WTC11 (cell line): ENCODE measurements at regions not wholly inside any gene's neighbourhood (a gene's known extent, or its start where the extent isn't known, plus 50 kb on each side); places are given as distances from the start of the nearest gene placed in this dataset.
A peak's percentile ranks its signal among the peaks of the same experiment; 100 is the strongest.

Source experiments
- ATAC-seq: fragments of 200-7000 bp; cut with Tn5 transposase; 2 replicates; pipeline ENCODE4 v1.10.0; 2021; ENCODE audit warnings: mild to moderate bottlenecking, moderate library complexity
- CTCF ChIA-PET: fragments of 300-600 bp; sonication (Branson Sonifier 250); formaldehyde crosslinking; loops from one replicate; lab custom pipeline; 2021; ENCODE audit warnings: antibody characterized with exemption; lab: Charles Lee
- POLR2A ChIA-PET: fragments of 350-600 bp; sonication (Branson Sonifier 250); formaldehyde crosslinking; loops from one replicate; lab custom pipeline; 2021; ENCODE audit warnings: antibody characterized with exemption; lab: Charles Lee
- DNase-seq: peaks from one replicate; pipeline ENCODE4 v3.0.0; 2021; ENCODE audit warnings: low spot score
- H3K27ac Mint-ChIP-seq: 2 replicates; pipeline ENCODE4 v1.8.0; 2021; ENCODE audit warnings: mixed read lengths
- H3K27me3 Mint-ChIP-seq: 2 replicates; pipeline ENCODE4 v1.8.0; 2021; ENCODE audit warnings: low read depth, mild to moderate bottlenecking, moderate library complexity, mixed read lengths
- H3K36me3 Mint-ChIP-seq: 2 replicates; pipeline ENCODE4 v1.8.0; 2021; ENCODE audit warnings: mixed read lengths
- H3K4me1 Mint-ChIP-seq: 2 replicates; pipeline ENCODE4 v1.8.0; 2022; ENCODE audit warnings: mixed read lengths
- H3K4me3 Mint-ChIP-seq: 2 replicates; pipeline ENCODE4 v1.8.0; 2021; ENCODE audit warnings: mild to moderate bottlenecking, moderate library complexity, mixed read lengths
- H3K9me3 Mint-ChIP-seq: 2 replicates; pipeline ENCODE4 v1.8.0; 2021; ENCODE audit warnings: mixed read lengths
- AR ChIP-seq: fragments of 250-450 bp; sonication (Bioruptor Pico); IDR thresholded peaks from 2 replicates; pipeline ENCODE4 v1.9.0; 2021; ENCODE audit warnings: mild to moderate bottlenecking
- ATF2 ChIP-seq: sonication (generic); formaldehyde crosslinking; IDR thresholded peaks from 2 replicates; pipeline ENCODE4 v1.8.1; 2022; ENCODE audit warnings: low read depth, missing genetic modification reagents, borderline replicate concordance
- CREB1 ChIP-seq: sonication (generic); formaldehyde crosslinking; IDR thresholded peaks from 2 replicates; pipeline ENCODE4 v1.8.0; 2023; ENCODE audit warnings: mild to moderate bottlenecking, missing genetic modification reagents
- EMX1 ChIP-seq: fragments of 250-450 bp; sonication (Bioruptor Pico); IDR thresholded peaks from 2 replicates; pipeline ENCODE4 v1.8.0; 2021; ENCODE audit warnings: mild to moderate bottlenecking
- GABPB1 ChIP-seq: sonication (generic); formaldehyde crosslinking; IDR thresholded peaks from 2 replicates; pipeline ENCODE4 v1.8.1; 2023; ENCODE audit warnings: mild to moderate bottlenecking, missing genetic modification reagents
- HMGA2 ChIP-seq: fragments of 250-450 bp; sonication (Bioruptor Pico); IDR thresholded peaks from 2 replicates; pipeline ENCODE4 v1.4.0; 2021; ENCODE audit warnings: mild to moderate bottlenecking, moderate library complexity
- JAZF1 ChIP-seq: fragments of 250-450 bp; sonication (Bioruptor Pico); IDR thresholded peaks from 2 replicates; pipeline ENCODE4 v1.9.0; 2021; ENCODE audit warnings: moderate library complexity, mild to moderate bottlenecking, inconsistent platforms
- JUN ChIP-seq: sonication (generic); formaldehyde crosslinking; IDR thresholded peaks from 2 replicates; pipeline ENCODE4 v1.8.0; 2023; ENCODE audit warnings: mild to moderate bottlenecking, missing genetic modification reagents
- NR3C1 ChIP-seq: sonication (generic); formaldehyde crosslinking; conservative IDR thresholded peaks from 2 replicates; pipeline ENCODE4 v1.8.1; 2023; ENCODE audit warnings: low read depth, mild to moderate bottlenecking, missing genetic modification reagents
- PRRX2 ChIP-seq: fragments of 250-450 bp; sonication (Bioruptor Pico); IDR thresholded peaks from 2 replicates; pipeline ENCODE4 v1.8.0; 2021; ENCODE audit warnings: mild to moderate bottlenecking
- RELA ChIP-seq: sonication (generic); formaldehyde crosslinking; IDR thresholded peaks from 2 replicates; pipeline ENCODE4 v1.8.1; 2022; ENCODE audit warnings: missing genetic modification reagents, mild to moderate bottlenecking, borderline replicate concordance
- RORB ChIP-seq: fragments of 250-450 bp; sonication (Bioruptor Pico); IDR thresholded peaks from 2 replicates; pipeline ENCODE4 v1.9.0; 2021; ENCODE audit warnings: mild to moderate bottlenecking
- SOX15 ChIP-seq: fragments of 250-450 bp; sonication (Bioruptor Pico); IDR thresholded peaks from 2 replicates; pipeline ENCODE4 v1.9.0; 2021; ENCODE audit warnings: mild to moderate bottlenecking
- STAT6 ChIP-seq: sonication (generic); formaldehyde crosslinking; conservative IDR thresholded peaks from 2 replicates; pipeline ENCODE4 v1.8.1; 2023; ENCODE audit warnings: mild to moderate bottlenecking, low read depth, missing genetic modification reagents, moderate library complexity
- TEAD1 ChIP-seq: sonication (generic); formaldehyde crosslinking; IDR thresholded peaks from 2 replicates; pipeline ENCODE4 v1.8.0; 2022; ENCODE audit warnings: mild to moderate bottlenecking, missing genetic modification reagents
- ZNF121 ChIP-seq: sonication (generic); formaldehyde crosslinking; IDR thresholded peaks from 2 replicates; pipeline ENCODE4 v1.8.0; 2023; ENCODE audit warnings: missing genetic modification reagents
- ZNF219 ChIP-seq: sonication (generic); formaldehyde crosslinking; IDR thresholded peaks from 2 replicates; pipeline ENCODE4 v1.8.0; 2023; ENCODE audit warnings: missing genetic modification reagents, mild to moderate bottlenecking, borderline replicate concordance
- ZNF396 ChIP-seq: fragments of 250-450 bp; sonication (Bioruptor Pico); IDR thresholded peaks from 2 replicates; pipeline ENCODE4 v1.8.0; 2021; ENCODE audit warnings: mild to moderate bottlenecking, moderate library complexity, borderline replicate concordance
- TF ChIP-seq, protein P1 (sequence below): sonication (generic); formaldehyde crosslinking; IDR thresholded peaks from 2 replicates; pipeline ENCODE4 v1.8.0; 2023; ENCODE audit warnings: mild to moderate bottlenecking, missing genetic modification reagents
- TF ChIP-seq, protein P2 (sequence below): sonication (generic); formaldehyde crosslinking; IDR thresholded peaks from 2 replicates; pipeline ENCODE4 v1.8.1; 2022; ENCODE audit warnings: mild to moderate bottlenecking, missing genetic modification reagents, moderate library complexity, borderline replicate concordance
- TF ChIP-seq, protein P3 (sequence below): sonication (generic); formaldehyde crosslinking; IDR thresholded peaks from 2 replicates; pipeline ENCODE4 v1.8.0; 2022; ENCODE audit warnings: mild to moderate bottlenecking, missing genetic modification reagents
- TF ChIP-seq, protein P4 (sequence below): fragments of 250-450 bp; sonication (Bioruptor Pico); IDR thresholded peaks from 2 replicates; pipeline ENCODE4 v1.9.0; 2021; ENCODE audit warnings: moderate library complexity, mild to moderate bottlenecking, inconsistent platforms, borderline replicate concordance

DNA sequence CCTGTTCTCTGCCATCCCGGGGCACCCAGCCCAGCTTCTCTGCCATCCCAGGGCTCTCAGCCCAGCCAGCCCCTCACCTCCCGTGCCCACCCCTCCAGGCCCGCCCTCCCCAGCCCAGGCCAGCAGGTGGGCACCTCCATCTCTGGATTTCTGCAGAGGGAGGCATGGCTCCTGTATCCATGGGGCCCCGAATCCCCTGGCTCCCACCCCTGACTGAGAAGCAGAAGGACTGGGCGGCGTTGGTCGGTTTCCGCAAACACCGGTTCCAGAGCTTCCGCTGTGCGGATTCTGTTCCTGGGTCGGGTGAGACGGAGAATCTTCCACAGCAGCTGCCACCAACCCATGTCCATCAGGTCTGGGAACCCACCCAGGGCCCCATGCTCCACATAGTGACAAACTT is 240.3 kb downstream of the BRD1 start:
- Mint-ChIP-seq H3K4me1 (peaks cover 10% of the 10 kb centered on the region), H3K36me3 (no peaks in the 10 kb centered on the region), H3K9me3 (peaks cover 6% of the 10 kb centered on the region)
- ATAC-seq = no peak
- TF ChIP-seq CREB1 = no peak
- TF ChIP-seq TEAD1 (CRISPR knock-in tag) = no peak
- TF ChIP-seq JUN (CRISPR knock-in tag) = no peak
- TF ChIP-seq, protein P1, sequence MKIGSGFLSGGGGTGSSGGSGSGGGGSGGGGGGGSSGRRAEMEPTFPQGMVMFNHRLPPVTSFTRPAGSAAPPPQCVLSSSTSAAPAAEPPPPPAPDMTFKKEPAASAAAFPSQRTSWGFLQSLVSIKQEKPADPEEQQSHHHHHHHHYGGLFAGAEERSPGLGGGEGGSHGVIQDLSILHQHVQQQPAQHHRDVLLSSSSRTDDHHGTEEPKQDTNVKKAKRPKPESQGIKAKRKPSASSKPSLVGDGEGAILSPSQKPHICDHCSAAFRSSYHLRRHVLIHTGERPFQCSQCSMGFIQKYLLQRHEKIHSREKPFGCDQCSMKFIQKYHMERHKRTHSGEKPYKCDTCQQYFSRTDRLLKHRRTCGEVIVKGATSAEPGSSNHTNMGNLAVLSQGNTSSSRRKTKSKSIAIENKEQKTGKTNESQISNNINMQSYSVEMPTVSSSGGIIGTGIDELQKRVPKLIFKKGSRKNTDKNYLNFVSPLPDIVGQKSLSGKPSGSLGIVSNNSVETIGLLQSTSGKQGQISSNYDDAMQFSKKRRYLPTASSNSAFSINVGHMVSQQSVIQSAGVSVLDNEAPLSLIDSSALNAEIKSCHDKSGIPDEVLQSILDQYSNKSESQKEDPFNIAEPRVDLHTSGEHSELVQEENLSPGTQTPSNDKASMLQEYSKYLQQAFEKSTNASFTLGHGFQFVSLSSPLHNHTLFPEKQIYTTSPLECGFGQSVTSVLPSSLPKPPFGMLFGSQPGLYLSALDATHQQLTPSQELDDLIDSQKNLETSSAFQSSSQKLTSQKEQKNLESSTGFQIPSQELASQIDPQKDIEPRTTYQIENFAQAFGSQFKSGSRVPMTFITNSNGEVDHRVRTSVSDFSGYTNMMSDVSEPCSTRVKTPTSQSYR (CRISPR knock-in tag) = no peak
- TF ChIP-seq, protein P2, sequence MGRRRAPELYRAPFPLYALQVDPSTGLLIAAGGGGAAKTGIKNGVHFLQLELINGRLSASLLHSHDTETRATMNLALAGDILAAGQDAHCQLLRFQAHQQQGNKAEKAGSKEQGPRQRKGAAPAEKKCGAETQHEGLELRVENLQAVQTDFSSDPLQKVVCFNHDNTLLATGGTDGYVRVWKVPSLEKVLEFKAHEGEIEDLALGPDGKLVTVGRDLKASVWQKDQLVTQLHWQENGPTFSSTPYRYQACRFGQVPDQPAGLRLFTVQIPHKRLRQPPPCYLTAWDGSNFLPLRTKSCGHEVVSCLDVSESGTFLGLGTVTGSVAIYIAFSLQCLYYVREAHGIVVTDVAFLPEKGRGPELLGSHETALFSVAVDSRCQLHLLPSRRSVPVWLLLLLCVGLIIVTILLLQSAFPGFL = no peak
- no peak for TF ChIP-seq ATF2
- TF ChIP-seq ZNF121 = no peak
- TF ChIP-seq PRRX2 = no peak
- TF ChIP-seq GABPB1 = no peak
- TF ChIP-seq, all 79 proteins: peak for 0
- ChIA-PET POLR2A (no interaction called here), CTCF (interaction anchor here (0.7 to 1.3 kb wide), 5 partner anchors 39 to 137 kb away, joined by 3 to 6 read pairs (median 4); no protein-coding TSS in a partner anchor)
- DNase-seq = no peak
- Mint-ChIP-seq H3K4me3 (no peak overlapping the region), H3K27ac (no peak overlapping the region), H3K27me3 (peaks cover 3% of the 10 kb centered on the region; the same call in 1 of the 2 replicates)

- DNase-seq = peak; percentile 64
- peaks cover under 1% of the 10 kb centered on the region; the same call in 1 of the 2 replicates for H3K9me3 Mint-ChIP-seq
- no peaks in the 10 kb centered on the region for H3K36me3 Mint-ChIP-seq
- POLR2A ChIA-PET = no interaction called here
- ATAC-seq = peak; percentile 86
- no peak overlapping the region for H3K4me3 Mint-ChIP-seq
- no peaks in the 10 kb centered on the region for H3K27me3 Mint-ChIP-seq
- no peak overlapping the region for H3K27ac Mint-ChIP-seq
- peaks cover 10% of the 10 kb centered on the region for H3K4me1 Mint-ChIP-seq
- TF ChIP-seq, protein P3, sequence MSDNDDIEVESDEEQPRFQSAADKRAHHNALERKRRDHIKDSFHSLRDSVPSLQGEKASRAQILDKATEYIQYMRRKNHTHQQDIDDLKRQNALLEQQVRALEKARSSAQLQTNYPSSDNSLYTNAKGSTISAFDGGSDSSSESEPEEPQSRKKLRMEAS = 0 out of 2 replicates have a peak, but pooled peaks have one; percentile 21
- no peak for TF ChIP-seq STAT6 (CRISPR knock-in tag)
- CTCF ChIA-PET = interaction anchor here (0.7 to 1.3 kb wide), 5 partner anchors 38 to 138 kb away, joined by 3 to 6 read pairs (median 4); no protein-coding TSS in a partner anchor
These were observed 240.8 kb downstream of the BRD1 start for GRCh38 chr22:49586873-49587272.

DNA sequence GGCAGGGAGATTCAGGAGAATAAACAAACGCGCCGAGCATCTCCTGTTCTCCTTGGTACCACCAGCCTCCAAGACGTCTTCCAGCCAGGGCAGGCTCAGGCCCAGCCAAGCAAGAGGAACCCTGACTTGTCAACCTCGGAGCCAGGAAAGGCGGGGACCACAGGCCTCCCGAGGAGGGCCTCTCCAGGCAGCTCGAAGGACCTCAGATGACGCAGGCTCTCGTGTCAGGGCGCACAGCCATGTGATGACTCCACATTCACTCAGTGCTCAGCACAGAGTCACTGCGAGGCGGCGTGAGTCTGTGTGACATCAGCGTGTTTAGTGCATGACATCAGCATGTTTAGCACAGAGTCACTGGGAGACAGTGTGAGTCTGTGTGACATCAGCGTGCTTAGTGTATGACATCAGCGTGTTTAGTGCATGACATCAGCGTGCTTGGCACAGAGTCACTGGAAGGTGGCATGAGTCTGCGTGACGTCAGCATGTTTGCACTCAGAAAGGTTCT is 241.4 kb downstream of the BRD1 start:
- no peaks in the 10 kb centered on the region for H3K9me3 Mint-ChIP-seq
- ATAC-seq (no peak), DNase-seq (no peak)
- H3K27ac Mint-ChIP-seq = no peak overlapping the region
- no peaks in the 10 kb centered on the region for H3K36me3 Mint-ChIP-seq
- no peaks in the 10 kb centered on the region for H3K27me3 Mint-ChIP-seq
- no peak overlapping the region for H3K4me3 Mint-ChIP-seq
- ChIA-PET CTCF (interaction anchor here (1.2 to 1.5 kb wide), 3 partner anchors 46 to 115 kb away, joined by 3 to 6 read pairs (median 5); no protein-coding TSS in a partner anchor), POLR2A (no interaction called here)
- H3K4me1 Mint-ChIP-seq = peaks cover 7% of the 10 kb centered on the region
- no peak for TF ChIP-seq EMX1 (CRISPR knock-in tag)
- TF ChIP-seq ZNF396 (CRISPR knock-in tag) = no peak
- no peak for TF ChIP-seq RORB (CRISPR knock-in tag)
- TF ChIP-seq JAZF1 = no peak
- TF ChIP-seq AR (CRISPR knock-in tag) = no peak
- TF ChIP-seq SOX15 (CRISPR knock-in tag) = no peak
- no peak for TF ChIP-seq RELA (CRISPR knock-in tag)
- no peak for TF ChIP-seq NR3C1 (CRISPR knock-in tag)
- TF ChIP-seq, protein P4, sequence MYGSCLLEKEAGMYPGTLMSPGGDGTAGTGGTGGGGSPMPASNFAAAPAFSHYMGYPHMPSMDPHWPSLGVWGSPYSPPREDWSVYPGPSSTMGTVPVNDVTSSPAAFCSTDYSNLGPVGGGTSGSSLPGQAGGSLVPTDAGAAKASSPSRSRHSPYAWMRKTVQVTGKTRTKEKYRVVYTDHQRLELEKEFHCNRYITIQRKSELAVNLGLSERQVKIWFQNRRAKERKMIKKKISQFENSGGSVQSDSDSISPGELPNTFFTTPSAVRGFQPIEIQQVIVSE (CRISPR knock-in tag) = no peak
- TF ChIP-seq HMGA2 (CRISPR knock-in tag) = no peak
- TF ChIP-seq ZNF219 = no peak
